ENCODE measurements at regions not wholly inside any gene's neighbourhood (a gene's known extent, or its start where the extent isn't known, plus 50 kb on each side); places are given as distances from the start of the nearest gene placed in this dataset.

GRCh38 chr4:14668296-14668695 lies 334.0 kb upstream of the CPEB2 start:
- DNase-seq = no peak

DNA sequence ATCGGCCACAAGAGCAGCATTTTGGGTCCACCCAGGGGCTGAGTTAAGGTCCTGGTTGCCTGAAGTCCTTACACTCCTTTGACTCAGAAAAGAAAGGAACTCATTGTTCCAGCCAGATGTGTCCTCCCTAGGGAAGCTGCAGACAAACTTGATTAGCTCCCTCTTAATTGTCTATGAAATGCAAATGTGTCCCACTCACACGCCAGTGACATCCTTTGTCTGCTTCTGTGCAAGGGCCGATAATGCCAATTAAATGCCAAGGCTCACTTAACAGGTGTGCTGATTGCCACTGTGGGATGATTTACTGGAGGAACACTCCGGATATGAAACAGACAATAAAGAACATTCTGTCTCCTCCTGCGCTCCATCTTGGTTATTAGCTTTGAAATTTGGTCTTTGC lies 332.9 kb upstream of the CPEB2 start:
- DNase-seq = no peak

DNA sequence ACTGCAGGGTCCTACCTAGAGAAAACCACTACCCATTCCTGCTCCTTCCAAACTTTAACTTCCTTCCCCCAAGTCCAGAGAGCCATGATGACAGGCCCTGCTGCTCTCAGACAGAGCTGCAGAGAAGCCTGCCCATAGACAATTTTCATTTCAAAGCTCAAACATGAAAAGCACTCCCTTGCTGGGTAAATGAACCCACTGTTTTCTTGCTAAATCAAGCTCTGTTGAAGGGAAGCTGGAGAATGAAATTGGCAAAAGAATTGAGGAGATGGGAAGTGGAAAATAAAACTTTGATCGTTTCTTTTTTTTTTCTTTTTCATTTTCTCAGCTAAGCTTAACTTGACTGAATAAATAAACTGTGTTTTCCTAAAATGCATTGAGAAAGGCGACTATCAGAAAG lies 331.1 kb upstream of the CPEB2 start:
- DNase-seq = no peak

- no peak for DNase-seq
Measured at GRCh38 chr4:14675279-14675985, 326.8 kb upstream of the CPEB2 start.

GRCh38 chr4:14679906-14680305 lies 322.4 kb upstream of the CPEB2 start:
- no peak for DNase-seq

- DNase-seq = no peak
Measured at GRCh38 chr4:14681330-14681729, 321.0 kb upstream of the CPEB2 start.

DNA sequence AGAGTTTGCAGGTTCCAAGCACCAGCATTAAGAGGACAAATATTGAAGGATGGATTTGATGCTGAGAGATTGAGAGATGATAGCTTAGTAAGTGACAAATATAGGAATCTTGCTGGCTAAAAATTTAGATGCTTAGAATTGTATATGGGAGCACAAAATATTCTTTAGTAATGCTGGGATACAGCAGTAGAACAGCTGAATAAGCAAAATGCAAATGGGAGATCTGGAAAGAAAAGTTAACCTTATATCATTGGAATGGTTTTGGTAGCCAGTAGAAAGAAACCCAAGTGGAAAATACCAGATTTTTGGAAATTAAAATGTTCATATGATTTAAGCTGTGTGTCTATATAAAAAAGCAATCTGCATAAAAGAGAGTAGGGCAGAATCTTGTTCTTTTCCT lies 308.6 kb upstream of the CPEB2 start:
- DNase-seq = no peak

DNA sequence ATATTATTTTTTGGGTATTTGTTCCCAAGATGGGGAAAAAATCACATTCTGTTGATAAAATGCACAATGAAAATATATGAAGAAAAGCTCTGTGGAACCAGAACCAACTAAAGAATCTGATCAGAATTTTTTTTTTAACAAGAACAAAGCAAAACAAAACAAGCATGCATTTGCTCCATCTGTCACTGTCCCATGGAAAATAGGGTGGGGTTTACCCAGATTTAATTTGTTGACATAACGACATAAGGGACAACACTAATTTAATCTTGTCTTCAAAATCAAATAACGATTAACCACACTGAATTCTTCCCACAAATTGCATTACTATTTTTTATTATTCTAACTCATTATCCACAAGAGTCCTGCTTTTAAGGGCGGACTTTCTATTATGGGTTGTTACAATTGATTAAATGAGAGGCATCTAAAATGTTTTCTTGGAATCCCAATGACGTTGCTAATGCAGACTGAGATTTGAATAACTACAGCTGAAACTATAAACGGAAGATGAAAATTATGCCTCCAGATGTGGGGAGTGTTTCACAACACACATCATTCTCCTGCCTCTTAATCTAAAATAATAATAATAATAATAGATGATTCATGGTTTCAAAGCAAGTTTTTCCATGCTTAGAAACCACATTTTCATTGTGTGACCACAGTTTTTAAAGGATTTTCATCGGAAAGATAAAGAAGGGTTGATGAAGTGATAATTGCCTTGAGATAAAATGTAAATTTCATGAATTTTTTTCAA lies 307.0 kb upstream of the CPEB2 start:
- no peak for DNase-seq

DNA sequence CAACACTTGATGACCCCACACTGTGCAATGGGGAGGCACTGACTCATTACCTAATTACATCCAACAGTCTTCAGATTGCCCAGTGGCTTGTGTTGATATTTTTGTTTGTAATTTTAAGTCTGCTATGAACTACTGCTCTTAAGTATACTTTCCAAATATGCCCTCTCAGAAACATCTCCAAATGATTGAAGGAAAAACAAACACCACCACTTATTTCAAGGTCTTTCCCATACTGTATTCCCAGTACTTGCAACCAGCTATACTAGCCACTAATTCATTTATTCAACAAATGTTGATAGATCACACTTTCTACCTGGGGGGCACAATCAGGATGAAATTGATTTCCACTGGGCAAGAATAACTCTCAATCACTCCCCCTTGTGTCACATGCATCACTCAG lies 302.2 kb upstream of the CPEB2 start:
- DNase-seq = no peak

- DNase-seq = no peak
Measured at GRCh38 chr4:14700544-14700943, 301.7 kb upstream of the CPEB2 start.

DNA sequence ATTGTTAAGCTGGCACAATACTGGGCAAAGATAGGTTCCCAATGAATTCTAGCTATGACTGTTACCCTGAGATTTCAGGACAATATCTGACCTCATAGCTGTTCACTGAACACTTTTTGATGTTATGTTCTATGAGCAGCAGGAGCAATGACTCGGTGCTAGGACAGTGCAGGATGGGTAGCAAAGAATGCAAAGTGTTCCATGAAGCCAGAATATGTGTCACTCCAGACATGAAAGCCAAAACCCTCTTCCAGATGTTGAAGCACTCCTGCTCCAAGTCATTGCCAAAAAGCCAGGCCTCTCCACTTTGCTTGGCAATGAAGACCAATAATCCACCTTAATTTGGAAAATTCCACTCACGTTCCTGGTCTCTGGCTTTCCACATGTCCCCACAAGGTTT lies 300.9 kb upstream of the CPEB2 start:
- no peak for DNase-seq

DNA sequence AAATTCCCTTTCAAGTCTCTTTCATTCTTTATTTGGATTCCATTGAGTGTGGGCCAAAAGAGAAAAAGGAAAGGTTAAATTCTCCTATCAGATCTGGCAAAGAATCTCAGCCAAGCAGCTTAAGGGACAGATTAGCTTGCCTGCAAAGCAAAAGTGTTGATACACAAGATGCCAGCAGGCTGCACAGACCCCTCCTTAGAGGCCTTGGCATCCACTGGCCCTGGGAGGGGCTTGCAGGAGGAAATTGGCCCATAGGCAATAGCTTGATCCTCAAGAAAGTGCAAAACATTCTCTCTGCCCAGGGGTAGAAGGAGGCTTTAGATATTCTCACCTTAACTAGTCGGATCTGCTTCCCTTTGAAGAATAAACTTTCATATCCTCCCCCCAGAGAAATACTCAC lies 300.4 kb upstream of the CPEB2 start:
- DNase-seq = no peak

DNA sequence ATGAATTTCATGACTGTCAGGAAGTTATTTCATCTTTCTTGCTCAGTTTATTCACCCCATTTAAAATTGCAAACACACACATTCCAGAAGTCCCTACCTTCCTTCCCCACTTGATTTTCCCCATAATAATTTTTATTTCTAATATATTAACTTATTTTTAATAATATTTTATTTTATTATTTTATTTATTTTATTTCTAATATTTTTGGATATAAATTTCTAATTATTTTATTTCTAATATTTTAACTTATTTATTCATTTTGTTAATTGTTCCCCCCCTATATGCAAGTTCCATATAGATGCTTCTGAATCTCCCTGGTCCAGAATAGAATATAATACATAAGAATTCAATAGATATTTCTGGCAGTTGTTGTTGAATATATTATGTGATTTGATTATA lies 293.7 kb upstream of the CPEB2 start:
- no peak for DNase-seq

DNA sequence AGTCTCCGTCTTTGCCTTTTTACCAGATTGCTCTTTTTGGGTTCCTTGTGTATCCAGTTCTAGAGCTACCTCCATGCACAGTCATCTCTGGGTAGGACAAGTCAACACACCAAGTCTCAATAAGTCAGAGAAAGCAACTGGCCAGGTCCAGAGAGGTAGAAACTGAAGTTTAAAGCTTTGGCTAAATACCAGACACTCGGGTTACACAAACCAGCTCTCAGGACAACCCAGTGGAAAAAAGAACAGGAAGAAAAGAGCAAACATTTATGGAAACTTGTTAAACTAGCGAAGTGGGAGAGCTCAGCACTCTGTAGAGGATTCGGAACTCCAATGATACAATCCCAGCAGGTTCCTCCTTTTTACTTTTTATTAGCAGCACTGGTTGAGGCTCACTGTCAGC lies 291.0 kb upstream of the CPEB2 start:
- DNase-seq = no peak

- no peak for DNase-seq
Measured at GRCh38 chr4:14716691-14717090, 285.6 kb upstream of the CPEB2 start.

DNA sequence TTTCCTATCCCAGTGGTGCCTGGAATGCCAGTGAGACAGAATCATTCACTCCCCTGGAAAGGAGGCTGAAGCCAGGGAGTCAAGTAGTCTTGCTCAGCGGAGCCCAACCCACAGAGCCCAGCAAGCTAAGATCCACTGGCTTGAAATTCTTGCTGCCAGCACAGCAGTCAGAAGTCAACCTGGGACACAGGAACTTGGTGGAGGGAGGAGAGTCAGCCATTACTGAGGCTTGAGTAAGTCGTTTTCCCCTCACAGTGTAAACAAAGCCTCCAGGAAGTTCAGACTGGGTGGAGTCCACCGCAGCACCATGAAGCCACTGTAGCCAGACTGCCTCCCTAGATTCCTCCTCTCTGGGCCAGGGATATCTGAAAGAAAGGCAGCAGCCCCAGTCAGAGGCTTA lies 283.2 kb upstream of the CPEB2 start:
- DNase-seq = no peak

GRCh38 chr4:14726441-14726840 lies 275.8 kb upstream of the CPEB2 start:
- no peak for DNase-seq

DNA sequence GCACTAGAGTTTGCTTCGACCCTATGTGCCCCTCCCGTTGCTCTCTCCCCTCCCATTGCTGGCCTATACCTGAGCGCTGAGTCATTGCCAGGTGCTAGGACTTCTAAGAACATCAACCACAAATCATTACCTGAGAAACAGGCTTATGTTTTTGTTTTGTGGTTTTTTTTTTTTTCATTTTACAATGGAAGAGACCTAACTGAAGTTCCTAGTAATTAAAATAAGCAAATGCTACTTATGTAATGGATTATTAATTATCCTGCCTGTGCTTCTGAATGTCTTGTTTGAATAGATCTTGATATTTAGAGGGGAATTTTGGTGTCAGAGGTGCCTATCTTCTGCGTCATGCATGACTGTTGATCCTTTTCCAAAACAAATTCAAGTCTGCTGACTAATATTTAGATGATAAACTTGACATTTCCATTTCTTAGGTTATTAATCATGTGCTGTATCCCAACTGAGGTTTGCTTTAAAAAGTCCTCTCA lies 275.4 kb upstream of the CPEB2 start:
- no peak for DNase-seq

GRCh38 chr4:14729282-14730000 lies 272.8 kb upstream of the CPEB2 start:
- no peak for DNase-seq

DNA sequence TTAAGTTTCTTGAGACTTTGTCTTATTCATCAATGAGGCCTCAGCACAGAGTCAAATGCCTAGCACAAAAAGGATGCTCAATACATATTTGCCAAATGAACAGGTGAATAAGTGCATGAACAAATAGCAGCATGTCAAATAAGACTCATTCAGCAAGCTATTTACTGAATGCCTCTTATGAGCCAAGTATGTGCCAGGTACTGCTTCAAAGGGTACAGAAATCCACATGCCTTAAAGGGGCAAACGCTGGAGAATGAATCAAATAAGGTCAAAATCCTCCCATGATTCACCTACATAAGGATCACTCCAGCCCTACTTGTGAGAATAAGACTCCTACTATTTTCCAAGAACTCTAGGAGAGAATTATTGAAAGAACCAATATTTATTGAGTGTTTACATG lies 260.2 kb upstream of the CPEB2 start:
- DNase-seq = no peak

DNA sequence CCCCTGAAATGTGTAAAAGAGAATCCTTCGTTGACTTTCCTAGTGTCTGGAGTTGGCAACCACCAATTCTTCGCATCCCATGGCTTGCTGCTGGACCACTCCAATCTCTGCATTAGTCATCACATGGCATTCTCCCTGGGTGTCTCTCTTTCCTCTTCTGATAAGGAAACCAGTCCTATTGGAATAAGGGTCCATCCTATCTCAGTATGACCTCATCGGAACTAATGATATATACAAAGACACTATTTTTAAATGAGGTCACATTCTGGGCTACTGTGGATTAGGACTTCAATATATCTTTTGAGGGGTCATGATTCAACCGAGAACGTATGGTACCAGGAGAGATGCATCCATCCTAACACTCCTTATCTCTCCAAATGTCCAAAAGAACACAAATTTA lies 259.1 kb upstream of the CPEB2 start:
- DNase-seq = no peak

DNA sequence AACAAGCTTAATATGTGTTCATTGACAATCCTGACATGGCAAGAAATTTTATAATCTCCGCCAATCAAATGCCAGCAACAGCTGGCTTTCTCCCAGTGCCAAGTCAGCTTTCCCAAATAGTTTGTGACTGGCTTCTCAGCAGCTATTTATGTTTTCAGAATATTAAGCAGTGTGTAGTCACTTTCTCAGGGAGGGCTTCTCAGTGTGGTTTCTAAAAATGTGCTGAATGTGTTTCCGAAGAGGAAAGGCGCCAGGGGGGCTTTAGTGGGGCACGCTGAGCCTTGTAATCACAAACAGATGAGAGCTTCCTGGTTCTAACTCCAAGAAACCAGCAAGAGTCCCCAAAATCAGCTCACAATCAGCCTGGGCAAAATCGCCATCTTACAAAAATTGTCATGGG lies 258.7 kb upstream of the CPEB2 start:
- no peak for DNase-seq

- DNase-seq = no peak
Measured at GRCh38 chr4:14744346-14744745, 257.9 kb upstream of the CPEB2 start.

GRCh38 chr4:14749910-14750309 lies 252.4 kb upstream of the CPEB2 start:
- DNase-seq = peak; percentile 3
